PC-9 (cell line): ENCODE measurements at regions not wholly inside any gene's neighbourhood (a gene's known extent, or its start where the extent isn't known, plus 50 kb on each side); places are given as distances from the start of the nearest gene placed in this dataset.

Source experiments
- CTCF ChIP-seq: fragments of 200-600 bp; sonication (generic); conservative IDR thresholded peaks from 2 replicates; pipeline ENCODE4 v1.6.1; 2017; ENCODE audit warnings: mixed run types, antibody characterized with exemption, mild to moderate bottlenecking, moderate library complexity
- EZH2 ChIP-seq: fragments of 200-600 bp; sonication (generic); IDR thresholded peaks from 2 replicates; pipeline ENCODE4 v1.8.0; 2017; ENCODE audit warnings: antibody characterized with exemption, low read depth

- TF ChIP-seq CTCF (no peak), EZH2 (no peak)
Observed at GRCh38 chr12:40157336-40157735, 51.5 kb upstream of the SLC2A13 start.
